Femur (tissue), 1 donor: ENCODE measurements at regions not wholly inside any gene's neighbourhood (a gene's known extent, or its start where the extent isn't known, plus 50 kb on each side); places are given as distances from the start of the nearest gene placed in this dataset.
A peak's percentile ranks its signal among the peaks of the same experiment; 100 is the strongest.

Experiments used
- DNase-seq: peaks from one replicate; pipeline ENCODE4 v3.0.0-alpha.2; 2017

DNA sequence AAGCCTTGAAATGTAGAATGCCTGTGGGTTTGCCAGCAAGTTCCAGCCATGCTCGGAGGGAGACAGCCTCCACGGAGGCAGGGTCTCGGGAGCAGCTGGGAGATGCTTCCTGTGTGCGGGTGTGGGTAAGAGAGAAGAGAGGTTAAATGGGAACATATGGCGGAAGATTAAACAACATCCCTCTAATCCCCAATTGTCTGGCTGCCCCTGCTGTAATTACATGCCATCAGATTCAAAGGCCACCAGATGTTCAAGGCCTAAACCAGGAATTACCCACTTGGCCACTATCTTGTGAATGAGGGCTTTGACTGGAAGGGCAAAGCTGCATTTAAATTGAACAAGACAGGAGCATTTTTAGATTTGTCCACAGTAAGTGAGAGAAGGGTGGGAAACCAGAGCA lies 81.4 kb upstream of the BACE2 start:
- peak; percentile 59 for DNase-seq

DNA sequence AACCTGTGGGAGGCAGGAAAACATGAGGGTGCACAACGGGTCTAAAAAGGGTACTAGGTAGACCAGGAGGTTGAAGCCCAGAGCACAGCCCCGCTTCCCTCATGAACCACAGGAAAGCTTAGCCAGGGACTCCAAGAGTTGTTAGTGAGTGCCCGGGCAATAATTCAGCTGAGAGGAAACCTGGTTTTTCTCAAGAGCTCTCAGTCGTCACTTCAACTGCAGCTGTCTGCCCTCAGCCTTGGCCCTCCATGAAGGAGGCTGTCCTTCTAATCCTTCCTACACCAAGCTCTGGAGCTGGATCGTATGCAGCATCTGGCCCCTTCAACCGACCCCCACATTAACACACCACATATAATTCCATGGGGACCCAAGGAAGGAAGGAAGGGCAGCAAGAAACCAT lies 77.0 kb upstream of the BACE2 start:
- DNase-seq: peak; percentile 51

DNA sequence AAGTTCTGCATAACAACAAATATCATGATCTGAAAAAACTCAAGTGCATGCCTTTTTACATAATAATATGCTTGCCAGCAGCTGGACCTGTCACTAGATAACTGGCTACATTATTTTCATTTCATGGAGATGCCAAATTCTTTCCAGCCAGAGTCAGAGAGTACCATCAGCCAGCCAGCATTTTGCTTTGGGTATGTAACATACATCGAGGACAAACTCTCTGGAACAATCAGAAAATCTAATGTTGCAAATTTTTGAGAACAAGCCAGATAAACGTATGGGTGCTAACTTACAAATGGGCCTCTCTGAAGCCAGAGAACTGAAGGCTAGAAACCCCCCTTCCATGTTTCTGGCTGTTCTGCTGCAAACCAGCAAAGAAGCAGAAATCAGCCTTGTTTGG lies 76.3 kb upstream of the BACE2 start:
- DNase-seq: no peak

DNA sequence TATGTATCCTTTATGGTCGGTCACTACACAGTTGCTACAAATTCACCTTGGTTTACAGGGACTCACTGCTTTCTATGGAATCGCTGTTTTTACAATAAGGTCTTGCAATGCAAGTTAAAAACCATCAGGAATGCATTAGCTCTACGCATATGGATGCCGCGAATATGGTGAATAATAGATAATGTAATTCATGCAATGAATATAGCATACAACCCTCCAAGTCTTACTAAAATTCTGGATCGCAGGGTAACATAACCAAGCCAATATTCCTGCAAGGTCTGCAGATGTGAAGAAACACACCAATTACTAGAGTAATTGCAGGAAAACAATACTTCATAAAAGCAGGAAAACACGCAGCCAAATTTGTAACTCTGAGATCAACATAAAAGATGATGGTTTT lies 75.6 kb upstream of the BACE2 start:
- no peak for DNase-seq

DNA sequence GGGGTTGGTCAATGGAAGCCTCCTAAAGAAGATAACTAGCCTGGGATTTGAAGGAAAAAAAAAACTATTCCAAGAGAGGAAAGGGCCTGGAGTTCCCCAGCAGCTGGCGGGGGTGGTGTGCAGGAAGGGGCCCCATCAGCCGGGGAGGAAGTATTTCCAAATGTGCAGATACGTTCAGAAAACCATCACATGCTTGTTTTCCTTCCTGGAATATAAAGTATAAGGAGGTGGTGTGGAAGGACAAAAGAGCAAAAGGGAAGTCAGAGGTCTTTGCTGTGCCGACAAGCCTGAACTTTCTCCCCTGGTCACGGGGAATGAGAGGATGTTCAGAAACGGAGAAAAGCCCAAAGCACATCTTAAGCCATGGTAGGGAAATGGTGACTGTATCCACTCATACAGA lies 72.0 kb upstream of the BACE2 start:
- DNase-seq: no peak

DNA sequence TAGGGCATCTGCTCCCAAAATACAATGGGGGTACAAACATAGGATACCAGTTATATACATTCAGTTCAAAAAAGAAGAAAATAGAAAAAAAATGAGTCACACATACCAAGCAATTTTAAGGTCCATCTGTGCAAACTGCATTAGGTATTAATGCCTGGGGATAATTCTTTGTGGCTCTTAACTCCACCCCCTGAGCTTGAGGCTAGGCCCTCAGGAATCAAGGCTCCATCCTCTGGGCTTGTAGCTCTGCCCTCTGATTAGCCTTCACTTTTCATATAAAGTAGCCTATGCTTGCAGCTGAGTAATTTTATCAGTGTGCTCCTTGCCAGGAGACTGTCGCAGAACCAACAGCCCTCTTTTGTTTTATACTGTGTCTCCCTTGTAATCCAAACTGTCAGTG lies 69.9 kb upstream of the BACE2 start:
- DNase-seq: no peak

DNA sequence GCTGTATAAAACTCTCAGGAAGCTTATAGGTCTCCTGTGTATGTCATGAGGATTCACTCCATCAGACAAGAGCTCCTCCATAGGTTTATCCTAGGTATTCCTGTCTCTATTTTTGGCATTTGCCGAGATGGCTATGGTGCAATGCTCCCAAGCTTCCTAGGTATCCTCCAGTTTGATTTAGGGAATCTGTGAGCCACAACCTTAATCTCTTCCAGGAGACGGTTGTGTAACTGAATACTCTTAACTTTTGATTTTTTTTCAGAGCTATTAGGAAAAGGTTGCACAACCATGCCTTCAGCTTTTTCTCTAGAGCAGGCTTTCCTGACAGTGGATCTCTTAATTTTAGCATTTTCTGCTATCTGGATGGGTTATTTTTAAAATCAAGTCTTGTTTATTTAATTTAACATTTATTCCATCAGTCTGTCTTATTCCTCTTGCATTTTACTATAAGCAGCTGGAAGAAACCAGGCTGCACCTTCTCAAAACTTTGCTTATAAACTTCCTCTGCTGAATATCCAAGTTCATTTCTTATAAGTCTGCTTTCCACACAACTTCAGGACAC lies 69.4 kb upstream of the BACE2 start:
- DNase-seq: no peak

DNA sequence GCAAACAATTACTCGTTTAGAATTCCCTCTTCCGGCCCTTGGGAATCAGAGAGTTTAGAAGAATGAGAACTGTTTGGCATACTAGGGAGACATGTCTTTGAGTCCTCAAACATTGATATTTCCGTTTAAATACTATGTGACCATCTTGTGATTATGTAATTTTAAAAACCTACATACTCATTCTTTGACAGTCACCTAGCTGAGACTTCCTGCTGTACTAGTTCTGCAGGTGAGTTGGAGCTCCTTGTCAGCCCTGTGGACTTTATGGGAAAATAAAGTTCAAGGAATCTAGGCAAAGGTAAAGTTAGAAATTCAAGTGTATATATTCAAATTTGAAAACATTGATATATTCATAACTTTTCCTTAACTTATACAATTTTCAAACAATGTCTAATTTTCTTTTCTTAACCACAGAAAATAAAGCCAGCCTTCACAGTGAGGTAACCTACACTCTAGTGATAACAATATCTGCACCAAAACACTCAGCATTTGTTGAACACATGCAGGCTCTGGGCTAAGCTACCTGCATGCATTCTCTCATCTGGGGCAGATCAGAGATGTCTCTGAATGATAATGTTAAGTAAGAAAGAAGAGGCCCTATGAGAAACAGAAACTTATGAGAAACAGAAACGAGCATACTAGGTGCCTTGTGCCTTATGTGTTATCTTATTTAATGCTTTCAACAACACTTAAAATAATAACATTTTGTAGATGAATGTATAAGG lies 67.0 kb upstream of the BACE2 start:
- no peak for DNase-seq

DNA sequence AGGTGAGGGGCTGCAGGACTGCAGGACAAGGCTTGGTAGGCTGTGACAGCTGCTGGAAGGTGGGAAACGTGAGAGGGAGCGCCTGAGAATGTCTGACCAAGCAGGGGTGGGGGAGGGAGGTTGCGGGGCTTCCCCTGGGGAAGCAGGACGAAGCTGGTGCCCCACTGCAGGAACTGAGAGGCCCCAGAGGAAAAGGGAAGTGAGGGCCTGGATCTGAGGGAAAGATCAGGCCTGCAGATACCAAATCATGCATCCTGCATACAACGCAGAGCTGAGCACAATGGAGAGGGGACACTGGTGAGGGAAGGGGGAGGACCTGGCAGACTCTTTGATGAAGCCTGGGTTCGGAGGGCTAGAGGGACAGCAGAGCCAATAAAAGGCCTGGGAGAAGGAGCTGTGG lies 65.7 kb upstream of the BACE2 start:
- no peak for DNase-seq

DNA sequence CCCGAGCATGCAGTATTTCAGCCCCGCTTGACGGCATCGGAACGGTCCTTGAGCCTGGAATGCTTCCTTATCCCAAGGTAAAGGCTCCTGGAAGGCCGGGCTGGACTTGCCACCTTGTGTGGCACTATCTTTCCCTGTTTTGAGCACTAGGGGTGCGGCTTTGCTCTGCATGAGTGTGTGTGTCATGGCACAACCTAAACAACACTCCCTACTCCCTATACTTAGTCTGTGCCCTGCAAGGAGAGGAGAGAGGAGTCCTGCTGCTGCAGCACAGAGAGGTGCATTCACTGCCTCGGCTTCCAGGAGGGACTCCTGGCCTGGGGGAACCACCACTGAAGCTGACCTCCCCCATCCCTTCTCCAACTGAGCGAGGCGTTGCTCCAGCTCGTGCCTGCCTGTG lies 60.4 kb upstream of the BACE2 start:
- no peak for DNase-seq

DNA sequence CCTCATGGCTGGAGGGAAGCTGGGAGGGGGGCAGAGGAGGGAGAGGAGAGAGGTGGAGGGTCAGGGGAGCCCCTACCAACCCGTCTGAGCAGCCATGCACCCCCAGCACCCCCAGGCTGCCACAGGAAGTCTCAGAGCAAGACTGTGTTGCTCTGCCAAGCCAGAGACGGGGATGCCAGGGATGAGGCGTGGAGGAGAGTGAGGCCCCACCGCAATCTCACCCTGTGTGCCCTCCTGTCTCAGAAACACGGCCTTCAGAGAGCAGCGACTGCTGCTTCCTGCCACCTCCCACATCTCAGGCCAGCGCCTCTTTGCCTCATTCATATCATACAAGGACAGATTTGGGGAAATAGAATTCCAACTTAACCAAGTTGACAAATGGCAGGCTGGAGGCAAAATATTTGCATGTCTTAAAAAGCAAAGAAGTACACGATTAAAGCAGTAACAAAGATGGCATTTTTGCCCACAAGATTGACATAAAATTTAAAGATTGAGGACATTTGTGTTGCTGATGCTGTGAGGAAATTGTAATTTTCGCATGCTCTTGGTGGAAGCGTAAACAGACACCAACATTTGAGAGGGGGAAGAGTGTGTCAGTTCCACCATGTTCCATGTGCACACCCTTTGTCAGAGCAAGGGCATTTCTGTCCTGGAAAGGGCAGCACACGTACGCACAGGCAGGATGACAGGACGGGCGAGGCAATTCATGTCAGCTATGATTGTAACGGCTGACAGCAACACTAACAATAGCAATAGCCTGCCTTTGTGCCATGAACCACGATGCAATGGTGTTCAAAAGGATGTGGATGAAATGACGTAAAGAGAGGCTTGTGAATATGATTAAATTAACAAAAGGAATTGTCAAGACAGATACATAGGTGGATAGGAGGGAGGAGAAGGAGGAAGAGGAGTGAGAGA lies 59.0 kb upstream of the BACE2 start:
- DNase-seq: no peak

DNA sequence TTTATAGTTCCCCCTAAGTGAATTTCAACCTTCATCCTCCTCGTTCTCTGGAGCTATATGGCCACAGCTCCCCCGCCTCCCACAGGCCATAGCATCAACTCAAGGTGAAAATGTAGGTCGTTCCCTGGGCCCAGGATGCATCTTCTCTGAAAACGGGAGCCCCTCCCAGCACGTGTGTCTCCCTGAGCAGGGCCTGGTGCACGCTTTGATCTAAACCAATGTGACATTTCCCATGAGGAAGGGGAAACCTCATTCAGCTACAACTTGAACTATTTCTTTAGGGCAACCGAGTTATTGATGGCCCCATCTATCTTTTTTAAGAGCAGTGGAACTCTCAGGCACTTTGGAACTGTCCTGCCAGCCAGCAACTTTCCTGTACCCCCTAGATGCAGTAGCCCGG lies 57.8 kb upstream of the BACE2 start:
- DNase-seq: no peak

DNA sequence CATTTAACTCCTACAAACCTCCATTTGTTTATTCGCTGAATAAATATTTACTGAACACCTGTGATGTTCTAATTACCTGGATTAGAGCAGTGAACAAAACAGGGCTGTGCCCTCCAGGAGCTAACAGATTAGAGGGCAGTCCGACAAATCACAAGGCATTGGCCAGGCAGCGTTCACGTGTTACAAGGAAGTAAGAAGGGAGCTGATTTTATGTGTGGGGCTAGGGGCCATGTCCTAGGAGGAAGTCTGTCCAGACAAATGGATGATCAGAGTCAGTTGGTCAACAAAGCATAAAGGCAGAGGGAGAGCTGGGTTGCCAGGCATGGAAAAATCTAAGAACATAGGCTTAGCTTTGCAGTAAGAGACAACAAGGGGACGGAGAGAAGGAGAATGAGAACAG lies 57.3 kb upstream of the BACE2 start:
- no peak for DNase-seq

DNA sequence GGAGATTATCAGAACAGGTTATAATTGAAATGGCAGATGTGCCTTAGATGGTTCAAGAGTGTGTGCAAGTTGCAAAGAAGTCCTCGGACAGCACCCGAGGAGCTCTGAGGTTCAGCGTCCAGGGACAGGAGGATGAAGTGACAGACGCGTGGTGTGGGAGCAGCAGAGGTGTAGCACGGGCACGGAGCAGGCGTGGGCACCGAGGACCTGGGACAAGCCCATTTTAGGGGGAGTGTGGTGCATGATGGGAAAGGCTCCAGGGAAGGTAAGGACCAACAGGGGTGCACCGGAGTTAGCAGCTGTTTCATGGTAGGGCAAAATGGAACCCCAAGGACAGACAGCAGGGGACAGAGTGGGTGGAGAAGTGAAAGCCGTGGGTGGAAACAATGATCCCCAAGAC lies 56.3 kb upstream of the BACE2 start:
- DNase-seq: no peak

DNA sequence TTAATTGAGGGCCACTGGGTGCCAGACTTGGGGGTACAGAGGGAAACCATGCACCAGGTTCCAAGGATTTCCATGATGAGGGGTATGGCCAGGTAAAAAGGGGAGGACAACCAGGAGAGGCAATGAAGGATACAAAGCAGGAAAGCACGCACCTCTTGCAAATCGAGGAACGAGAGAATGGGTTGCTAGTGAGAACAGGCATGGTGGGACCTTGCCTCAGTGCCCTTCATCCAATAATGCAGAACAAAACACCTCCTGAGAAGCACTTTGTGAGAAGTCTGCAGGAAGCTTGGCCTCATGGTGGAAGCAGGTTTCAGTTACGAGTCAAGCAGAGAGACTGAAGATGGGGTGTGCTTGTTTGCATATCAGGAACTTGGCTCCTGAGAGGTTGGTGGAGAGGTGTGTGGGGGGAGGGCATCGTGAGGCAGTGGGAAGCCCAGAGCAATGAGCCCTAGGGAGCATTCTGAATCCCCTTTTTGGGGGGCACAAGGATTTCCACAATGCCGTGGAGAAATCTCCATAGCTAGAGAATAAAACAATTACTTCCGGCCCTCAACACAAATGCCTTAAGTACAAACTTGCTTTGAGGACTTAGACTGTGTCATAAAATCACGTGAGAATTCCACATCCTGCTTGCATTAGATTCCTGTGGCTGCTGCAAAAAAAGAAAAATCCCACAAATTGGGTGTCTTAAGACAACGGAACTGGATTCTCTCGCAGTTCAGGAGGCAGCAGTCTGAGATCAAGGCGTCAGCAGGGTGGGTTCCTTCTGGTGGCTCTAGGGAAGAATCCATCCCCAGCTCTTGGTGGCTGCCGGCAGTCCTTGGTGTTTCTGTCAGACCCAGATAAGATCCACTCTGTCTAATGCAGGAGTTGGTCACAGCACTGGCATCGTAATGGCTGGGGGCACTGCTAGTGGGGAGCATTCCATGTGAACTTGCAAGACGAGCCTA lies 54.9 kb upstream of the BACE2 start:
- peak; percentile 73 for DNase-seq

DNA sequence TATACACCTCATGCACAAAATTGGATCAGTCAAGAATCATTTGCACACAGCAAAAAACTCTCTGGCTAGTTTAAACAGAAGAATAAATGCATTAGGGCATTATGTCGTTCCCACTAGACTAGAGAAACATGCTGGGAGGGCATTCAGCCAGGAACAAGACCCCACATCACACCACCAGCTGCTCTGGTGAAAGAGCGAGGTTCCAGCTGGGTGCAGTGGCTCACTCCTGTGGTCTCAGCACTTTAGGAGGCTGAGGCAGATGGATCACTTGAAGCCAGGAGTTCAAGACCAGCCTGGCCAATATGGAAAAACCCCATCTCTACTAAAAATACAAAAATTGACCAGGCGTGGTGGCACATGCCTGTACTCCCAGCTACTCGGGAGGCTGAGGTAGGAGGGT lies 52.1 kb upstream of the BACE2 start:
- DNase-seq: no peak
